Superior temporal gyrus (tissue), 1 donor: ENCODE measurements at regions not wholly inside any gene's neighbourhood (a gene's known extent, or its start where the extent isn't known, plus 50 kb on each side); places are given as distances from the start of the nearest gene placed in this dataset.

Experiments
- DNase-seq: peaks from one replicate; pipeline ENCODE4 v3.0.0-alpha.2; 2016; ENCODE audit errors: extremely low spot score

- no peak for DNase-seq
These were observed 2118.9 kb downstream of the MAT2B start for GRCh38 chr5:165624166-165624946.

- no peak for DNase-seq
These were observed 2120.7 kb downstream of the MAT2B start for GRCh38 chr5:165626161-165626560.

GRCh38 chr5:165627548-165628170, 2122.2 kb downstream of the MAT2B start:
- no peak for DNase-seq

- peak; percentile 91 for DNase-seq
These were observed 2124.9 kb downstream of the MAT2B start for GRCh38 chr5:165630261-165630778.

GRCh38 chr5:165631235-165631634, 2125.8 kb downstream of the MAT2B start:
- no peak for DNase-seq

- DNase-seq, result no peak
These were observed 2136.9 kb downstream of the MAT2B start for GRCh38 chr5:165642366-165642765.

GRCh38 chr5:165665735-165666400, 2160.4 kb downstream of the MAT2B start:
- no peak for DNase-seq

GRCh38 chr5:165673499-165673898, 2168.1 kb downstream of the MAT2B start:
- DNase-seq, result no peak

GRCh38 chr5:165695796-165696195, 2190.4 kb downstream of the MAT2B start:
- DNase-seq, result no peak

- DNase-seq, result no peak
These were observed 2200.5 kb downstream of the MAT2B start for GRCh38 chr5:165705960-165706359.

GRCh38 chr5:165712011-165712410, 2206.6 kb downstream of the MAT2B start:
- no peak for DNase-seq

- no peak for DNase-seq
These were observed 2209.2 kb downstream of the MAT2B start for GRCh38 chr5:165714598-165714997.

- no peak for DNase-seq
These were observed 2215.5 kb downstream of the MAT2B start for GRCh38 chr5:165720901-165721300.

GRCh38 chr5:165722401-165722800, 2217.0 kb downstream of the MAT2B start:
- DNase-seq, result no peak

GRCh38 chr5:165723931-165724330, 2218.5 kb downstream of the MAT2B start:
- DNase-seq, result no peak

GRCh38 chr5:165728425-165728824, 2223.0 kb downstream of the MAT2B start:
- DNase-seq, result no peak

GRCh38 chr5:165735388-165735787, 2230.0 kb downstream of the MAT2B start:
- DNase-seq, result no peak

- no peak for DNase-seq
These were observed 2233.8 kb downstream of the MAT2B start for GRCh38 chr5:165739079-165739741.

GRCh38 chr5:165757791-165758190, 2252.4 kb downstream of the MAT2B start:
- DNase-seq, result no peak

- no peak for DNase-seq
These were observed 2269.7 kb downstream of the MAT2B start for GRCh38 chr5:165775111-165775510.

GRCh38 chr5:165779505-165779904, 2274.1 kb downstream of the MAT2B start:
- DNase-seq, result no peak

- DNase-seq, result no peak
These were observed 2275.5 kb downstream of the MAT2B start for GRCh38 chr5:165780901-165781300.
